ENCODE measurements at regions not wholly inside any gene's neighbourhood (a gene's known extent, or its start where the extent isn't known, plus 50 kb on each side); places are given as distances from the start of the nearest gene placed in this dataset.
A peak's percentile ranks its signal among the peaks of the same experiment; 100 is the strongest.

DNA sequence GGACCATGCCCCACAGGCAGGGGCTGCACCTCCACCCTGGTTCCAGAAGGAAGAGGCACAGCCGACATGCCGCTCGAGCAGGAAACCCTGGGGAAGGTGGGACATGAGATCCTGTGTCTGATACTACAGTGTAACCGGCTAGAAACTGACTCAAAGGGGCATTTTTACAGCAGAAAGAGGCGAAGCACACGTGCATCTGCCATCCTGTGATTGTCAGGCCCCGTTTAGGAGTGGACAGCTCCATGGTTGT, 62.7 kb downstream of the SIK1 start:
- Mint-ChIP-seq H3K27me3 (no peaks in the 10 kb centered on the region), H3K4me3 (no peak overlapping the region), H3K9me3 (no peaks in the 10 kb centered on the region), H3K4me1 (peaks cover 56% of the 10 kb centered on the region), H3K36me3 (ENCODE audit: low read depth) (no peaks in the 10 kb centered on the region), H3K27ac (no peak overlapping the region)
- ChIA-PET POLR2A (no interaction called here), CTCF (interaction anchor here (0.7 kb wide), 1 partner anchor 10 kb away, joined by 3 read pairs; no protein-coding TSS in a partner anchor)
- intact Hi-C loops (cut with micrococcal nuclease) = no loop called here
- TF ChIP-seq, protein P1, sequence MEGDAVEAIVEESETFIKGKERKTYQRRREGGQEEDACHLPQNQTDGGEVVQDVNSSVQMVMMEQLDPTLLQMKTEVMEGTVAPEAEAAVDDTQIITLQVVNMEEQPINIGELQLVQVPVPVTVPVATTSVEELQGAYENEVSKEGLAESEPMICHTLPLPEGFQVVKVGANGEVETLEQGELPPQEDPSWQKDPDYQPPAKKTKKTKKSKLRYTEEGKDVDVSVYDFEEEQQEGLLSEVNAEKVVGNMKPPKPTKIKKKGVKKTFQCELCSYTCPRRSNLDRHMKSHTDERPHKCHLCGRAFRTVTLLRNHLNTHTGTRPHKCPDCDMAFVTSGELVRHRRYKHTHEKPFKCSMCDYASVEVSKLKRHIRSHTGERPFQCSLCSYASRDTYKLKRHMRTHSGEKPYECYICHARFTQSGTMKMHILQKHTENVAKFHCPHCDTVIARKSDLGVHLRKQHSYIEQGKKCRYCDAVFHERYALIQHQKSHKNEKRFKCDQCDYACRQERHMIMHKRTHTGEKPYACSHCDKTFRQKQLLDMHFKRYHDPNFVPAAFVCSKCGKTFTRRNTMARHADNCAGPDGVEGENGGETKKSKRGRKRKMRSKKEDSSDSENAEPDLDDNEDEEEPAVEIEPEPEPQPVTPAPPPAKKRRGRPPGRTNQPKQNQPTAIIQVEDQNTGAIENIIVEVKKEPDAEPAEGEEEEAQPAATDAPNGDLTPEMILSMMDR (IDR thresholded peaks at IDR 0.05) = no peak
- no peak for DNase-seq
- no peak for ATAC-seq (ENCODE audit: low read depth)

DNA sequence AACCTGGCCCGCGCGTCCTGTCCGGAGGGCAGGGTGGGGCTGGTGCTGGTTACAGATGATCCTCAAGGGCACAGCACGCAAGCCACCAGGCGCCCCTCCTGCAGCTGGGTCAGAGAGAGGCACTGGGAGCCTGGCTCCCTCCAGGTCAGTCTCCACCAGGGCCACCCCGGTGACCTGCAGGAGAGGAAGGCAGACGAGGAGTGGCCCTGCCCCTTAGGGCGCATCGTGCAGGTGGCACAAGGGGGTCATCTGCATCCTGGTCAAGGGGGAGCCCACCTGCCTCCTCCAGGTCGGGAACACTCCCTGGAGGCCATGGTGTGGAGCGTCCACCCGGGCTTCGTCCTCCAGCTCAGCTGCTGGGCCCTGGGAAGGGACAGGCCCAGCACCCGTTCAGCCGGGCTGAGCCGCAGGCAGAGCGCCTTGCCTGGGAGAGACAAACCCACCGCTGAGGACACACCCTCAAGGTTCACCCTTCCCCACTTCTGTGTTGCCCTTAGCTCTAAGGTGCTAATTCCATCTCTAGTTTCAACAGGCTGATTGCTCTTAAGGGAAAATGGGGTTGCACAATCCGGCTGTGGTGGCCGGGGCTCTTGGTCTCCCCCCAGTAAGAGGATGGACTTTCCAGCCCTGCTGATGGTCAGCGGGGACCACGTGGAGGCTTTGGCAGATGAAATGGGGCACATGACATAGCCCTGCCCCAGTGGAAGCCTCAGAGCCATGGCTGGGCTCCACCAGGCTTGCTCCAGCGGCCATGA, 63.2 kb downstream of the SIK1 start:
- POLR2A ChIA-PET = interaction anchor here (1.3 to 1.9 kb wide), 2 partner anchors 11 to 60 kb away, joined by 3 to 13 read pairs; no protein-coding TSS in a partner anchor
- no peak overlapping the region for H3K4me3 Mint-ChIP-seq
- no peaks in the 10 kb centered on the region for H3K36me3 Mint-ChIP-seq (ENCODE audit: low read depth)
- DNase-seq (no peak), ATAC-seq (ENCODE audit: low read depth) (no peak)
- no peaks in the 10 kb centered on the region for H3K9me3 Mint-ChIP-seq
- intact Hi-C loops (cut with micrococcal nuclease) = no loop called here
- CTCF ChIA-PET = no interaction called here
- H3K27me3 Mint-ChIP-seq = no peaks in the 10 kb centered on the region
- peaks cover 55% of the 10 kb centered on the region for H3K4me1 Mint-ChIP-seq
- H3K27ac Mint-ChIP-seq = no peak overlapping the region
- TF ChIP-seq, protein P1 (IDR thresholded peaks at IDR 0.05) = no peak

DNA sequence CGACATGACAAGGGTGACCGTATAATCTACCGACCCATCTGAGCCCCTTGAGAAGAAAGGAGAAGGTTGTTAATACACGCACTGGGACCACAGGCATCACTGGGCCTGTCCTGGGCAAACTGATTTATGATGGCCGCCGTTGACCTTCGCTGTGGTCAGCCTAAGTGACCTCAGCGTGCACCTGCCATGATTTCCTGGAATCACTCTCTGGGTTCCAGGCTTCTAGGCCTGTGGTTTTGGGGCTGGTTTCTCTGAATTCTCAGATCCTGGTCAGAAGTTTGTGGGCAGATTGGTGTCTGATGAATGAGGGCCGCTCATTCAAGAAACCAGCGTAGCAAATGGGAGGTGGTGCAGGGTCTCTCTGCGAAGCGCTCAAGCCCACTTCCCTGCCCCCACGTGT, 64.0 kb downstream of the SIK1 start:
- Mint-ChIP-seq H3K9me3 (no peaks in the 10 kb centered on the region), H3K4me3 (peak overlapping the region; percentile 76), H3K36me3 (ENCODE audit: low read depth) (no peaks in the 10 kb centered on the region), H3K27me3 (no peaks in the 10 kb centered on the region), H3K27ac (peak overlapping the region; percentile 90), H3K4me1 (peaks cover 54% of the 10 kb centered on the region)
- no peak for ATAC-seq (ENCODE audit: low read depth)
- TF ChIP-seq, protein P1 (IDR thresholded peaks at IDR 0.05) = no peak
- no peak for DNase-seq
- CTCF ChIA-PET = no interaction called here
- intact Hi-C loops (cut with micrococcal nuclease) = no loop called here
- POLR2A ChIA-PET = interaction anchor here (1.1 to 1.9 kb wide), 4 partner anchors 9 to 59 kb away, joined by 3 to 13 read pairs (median 4); no protein-coding TSS in a partner anchor

DNA sequence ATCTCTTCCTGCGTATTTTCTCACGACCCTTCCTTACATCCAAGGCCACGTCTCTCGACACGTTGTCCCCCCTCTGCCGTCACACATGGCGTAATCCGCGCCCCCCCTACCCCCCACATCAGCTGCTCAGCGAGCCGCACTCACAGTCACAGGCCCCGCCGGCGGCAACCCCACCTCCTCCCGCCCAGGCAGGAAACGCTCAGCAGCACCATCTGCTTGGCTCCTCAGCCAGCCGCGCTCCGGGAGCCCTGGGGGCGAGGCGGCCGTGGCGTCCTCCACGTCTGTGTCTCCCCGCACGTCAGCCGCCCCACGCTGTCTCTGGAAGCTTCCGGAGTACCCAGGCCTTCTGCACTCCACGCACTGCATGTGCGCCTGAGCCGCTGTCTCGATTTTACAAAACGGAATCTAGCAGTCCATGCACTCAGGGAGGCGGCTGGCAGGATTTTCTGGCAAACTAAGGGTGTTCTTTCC, 64.6 kb downstream of the SIK1 start:
- Mint-ChIP-seq H3K27ac (peak overlapping the region; percentile 90), H3K4me1 (peaks cover 52% of the 10 kb centered on the region), H3K27me3 (no peaks in the 10 kb centered on the region), H3K9me3 (no peaks in the 10 kb centered on the region), H3K36me3 (ENCODE audit: low read depth) (no peaks in the 10 kb centered on the region), H3K4me3 (peak overlapping the region; percentile 76)
- TF ChIP-seq, protein P1 (IDR thresholded peaks at IDR 0.05) = no peak
- ChIA-PET CTCF (no interaction called here), POLR2A (interaction anchor here (0.6 to 1.9 kb wide), 6 partner anchors 8 to 421 kb away, joined by 3 to 13 read pairs (median 4); no protein-coding TSS in a partner anchor)
- DNase-seq (peak; percentile 62), ATAC-seq (ENCODE audit: low read depth) (peak; percentile 80)
- intact Hi-C loops (cut with micrococcal nuclease) = no loop called here

DNA sequence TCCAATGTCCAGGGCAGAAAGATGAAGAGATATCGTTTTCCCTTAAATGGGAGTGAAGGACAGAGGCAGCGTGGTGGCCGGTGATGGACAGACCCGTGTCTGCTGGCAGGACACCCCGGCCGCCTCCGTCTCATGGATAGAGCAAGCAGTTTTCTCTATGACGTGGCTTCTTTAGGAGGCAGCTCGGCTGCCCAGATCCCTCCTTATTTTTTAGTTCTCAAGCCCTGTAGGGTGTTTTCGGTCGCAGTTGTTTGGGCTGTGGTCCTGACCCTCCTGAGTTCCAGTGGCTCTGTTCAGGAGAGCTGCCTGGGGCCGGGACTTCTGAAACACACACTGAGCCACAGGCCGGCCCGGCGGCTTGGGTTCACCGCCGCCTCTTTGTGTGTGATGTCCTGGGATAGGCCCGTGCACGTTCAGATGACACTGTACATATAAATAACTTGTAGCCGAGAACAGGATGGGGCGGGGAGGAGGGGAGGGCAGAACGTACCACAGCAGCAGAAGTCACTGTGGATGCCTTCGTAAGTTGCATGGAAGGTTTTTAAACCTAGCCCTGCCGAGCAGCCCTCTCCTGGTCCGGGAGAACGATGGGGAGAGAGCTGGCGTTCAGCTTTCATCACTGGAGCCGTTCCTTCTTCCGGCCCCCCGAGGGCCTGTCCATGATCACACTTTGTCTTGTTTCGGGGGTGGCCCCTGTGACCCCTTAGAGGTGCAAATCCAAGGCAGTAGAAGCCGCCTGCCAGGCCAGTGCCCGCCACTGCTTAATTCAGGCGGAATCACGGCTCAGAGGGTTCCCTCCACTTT, 65.2 kb downstream of the SIK1 start:
- Mint-ChIP-seq H3K9me3 (no peaks in the 10 kb centered on the region), H3K27ac (peak overlapping the region; percentile 90), H3K27me3 (no peaks in the 10 kb centered on the region), H3K4me1 (peaks cover 52% of the 10 kb centered on the region), H3K4me3 (peak overlapping the region; percentile 76), H3K36me3 (ENCODE audit: low read depth) (no peaks in the 10 kb centered on the region)
- intact Hi-C loops (cut with micrococcal nuclease) = loop anchor here (1.0 kb wide), 1 partner anchor 8 kb away; no protein-coding TSS in a partner anchor
- ChIA-PET POLR2A (interaction anchor here (0.6 to 1.9 kb wide), 5 partner anchors 8 to 422 kb away, joined by 3 to 13 read pairs (median 5); no protein-coding TSS in a partner anchor), CTCF (no interaction called here)
- DNase-seq (peak; percentile 39), ATAC-seq (ENCODE audit: low read depth) (peak; percentile 59)
- TF ChIP-seq, protein P1 (IDR thresholded peaks at IDR 0.05) = no peak

Measured in activated B cell treated with CpG ODN at 0.5 μM for 24 hours (primary cell).